GM19043 (cell line): ENCODE measurements at regions not wholly inside any gene's neighbourhood (a gene's known extent, or its start where the extent isn't known, plus 50 kb on each side); places are given as distances from the start of the nearest gene placed in this dataset.
"Not testable (repeated sequence)": the region's sequence is repeated elsewhere in the genome, so short reads cannot be mapped to it uniquely, and the experiment has no call there.

Source experiments
- ATAC-seq: cut with Tn5 transposase; IDR thresholded peaks from one replicate; pipeline ENCODE4 v1.9.1; 2021; ENCODE audit warnings: low read depth; ENCODE audit not compliant: unreplicated experiment

- no peak for ATAC-seq
Measured at GRCh38 chr3:191518861-191519260, 57.9 kb downstream of the PYDC2 start.

GRCh38 chr3:191521055-191521454 lies 60.1 kb downstream of the PYDC2 start:
- no peak for ATAC-seq

- no peak for ATAC-seq
Measured at GRCh38 chr3:191523148-191523547, 62.2 kb downstream of the PYDC2 start.

DNA sequence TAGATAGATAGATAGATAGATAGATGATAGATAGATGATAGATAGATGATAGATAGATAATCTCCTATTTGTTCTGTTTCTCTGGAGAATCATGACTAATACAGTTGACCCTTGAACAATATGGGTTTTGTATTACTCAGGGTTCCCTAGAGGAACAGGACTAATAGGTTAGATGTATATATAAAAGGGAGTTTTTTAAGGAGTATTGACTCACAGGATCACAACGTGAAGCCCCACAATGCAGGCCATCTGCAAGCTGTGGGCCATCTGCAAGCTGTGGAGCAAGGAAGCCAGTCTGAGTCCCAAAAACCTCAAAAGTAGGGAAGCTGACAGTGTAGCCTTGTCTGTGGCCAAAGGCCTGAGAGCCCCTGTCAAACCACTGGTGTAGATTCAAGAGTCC lies 67.6 kb downstream of the PYDC2 start:
- no peak for ATAC-seq

GRCh38 chr3:191529992-191530391 lies 69.0 kb downstream of the PYDC2 start:
- ATAC-seq = no peak

- no peak for ATAC-seq
Measured at GRCh38 chr3:191531434-191531972, 70.5 kb downstream of the PYDC2 start.

- no peak for ATAC-seq
Measured at GRCh38 chr3:191543018-191543417, 82.1 kb downstream of the PYDC2 start.

DNA sequence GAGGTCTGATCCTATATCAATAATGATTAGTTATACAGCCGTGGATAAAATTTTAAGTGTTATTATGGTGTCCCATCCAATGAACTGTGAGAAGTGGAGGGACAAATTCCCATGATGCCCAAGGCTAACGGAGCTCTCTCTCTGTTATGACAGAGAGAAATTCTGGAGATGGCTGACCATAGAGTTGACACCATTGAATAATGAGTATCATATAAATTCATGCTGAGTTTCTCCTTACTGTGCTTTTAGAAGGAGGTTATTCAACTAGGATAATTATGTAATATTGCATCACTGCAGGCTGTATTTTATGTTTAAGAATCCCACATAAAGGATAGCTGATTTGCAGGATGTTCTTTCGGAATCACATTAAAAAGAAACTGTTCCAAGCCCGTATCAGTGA lies 82.9 kb downstream of the PYDC2 start:
- ATAC-seq = no peak

DNA sequence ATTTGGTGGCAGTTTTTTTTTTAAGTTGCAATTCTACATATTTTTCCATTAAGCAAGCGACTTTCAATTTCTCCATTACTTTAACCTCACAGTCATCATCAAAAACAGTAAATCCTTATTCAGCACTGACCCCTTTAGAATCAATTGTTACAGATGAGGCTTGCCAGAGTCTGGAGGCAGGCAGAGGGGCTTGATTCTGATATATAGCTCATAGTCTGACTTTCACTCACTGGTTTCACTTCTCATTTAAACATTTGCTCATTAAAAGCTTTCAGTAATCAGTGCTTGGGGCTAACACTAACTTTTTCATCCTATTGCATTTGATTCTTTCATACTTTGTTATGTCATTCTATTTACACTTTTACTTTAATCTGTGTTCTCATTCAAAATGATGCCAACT lies 88.4 kb downstream of the PYDC2 start:
- ATAC-seq = no peak

DNA sequence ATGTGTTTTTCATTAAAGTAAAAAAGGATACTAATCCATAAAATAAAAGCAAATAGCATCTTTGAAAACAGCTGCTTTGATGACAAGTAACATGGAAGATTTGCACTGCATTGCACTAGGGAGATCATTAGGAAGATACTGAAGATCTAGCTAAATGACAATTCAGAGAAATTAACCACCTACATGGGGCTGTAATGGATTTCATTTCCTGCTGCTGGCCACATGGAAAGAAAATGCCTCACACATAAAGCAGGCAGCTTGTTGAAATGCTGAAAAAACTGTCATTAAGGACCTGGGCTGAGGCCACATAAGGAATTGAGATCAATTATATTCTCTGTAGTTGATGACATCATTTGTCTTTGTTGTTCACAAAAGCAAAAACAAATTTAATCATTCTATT lies 94.1 kb downstream of the PYDC2 start:
- no peak for ATAC-seq

- no peak for ATAC-seq
Measured at GRCh38 chr3:191557322-191557721, 96.4 kb downstream of the PYDC2 start.

GRCh38 chr3:191563722-191564121 lies 102.8 kb downstream of the PYDC2 start:
- no peak for ATAC-seq

DNA sequence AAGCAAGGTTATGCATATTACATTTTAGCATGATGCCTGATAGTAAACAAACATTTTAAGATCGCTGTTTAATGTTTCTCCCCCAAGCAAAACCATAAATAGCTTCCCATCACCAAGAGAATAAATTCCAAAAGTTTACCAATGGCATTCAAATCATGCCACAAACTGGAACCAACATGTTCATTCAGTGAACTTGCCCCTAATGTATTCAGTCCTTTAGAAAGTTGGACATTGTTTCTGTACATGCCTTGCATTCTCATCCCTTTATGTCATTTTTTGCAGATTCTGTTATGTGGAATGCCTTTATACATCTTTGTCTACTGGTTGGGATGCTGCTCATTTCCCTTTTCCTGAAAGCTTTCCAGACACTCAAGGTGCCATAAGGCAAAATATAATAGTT lies 105.5 kb downstream of the PYDC2 start:
- no peak for ATAC-seq

DNA sequence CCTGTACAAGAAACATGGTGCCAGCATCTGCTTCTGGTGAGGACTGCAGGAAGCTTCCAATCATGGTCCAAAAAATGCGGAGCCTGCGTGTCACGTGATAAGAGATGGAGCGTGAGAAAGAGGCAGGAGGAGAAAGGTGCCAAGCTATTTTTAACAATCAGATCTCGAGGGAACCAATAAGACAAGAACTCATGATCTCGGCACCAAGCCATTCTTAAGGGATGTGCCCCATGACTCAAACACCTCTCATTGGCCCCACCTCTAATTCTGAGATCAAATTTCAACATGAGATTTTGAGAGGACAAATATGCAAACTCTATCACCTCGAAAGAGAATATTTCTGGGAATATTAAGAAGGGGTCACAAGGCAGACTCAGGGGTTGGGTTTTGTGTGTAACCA lies 107.2 kb downstream of the PYDC2 start:
- no peak for ATAC-seq

GRCh38 chr3:191592105-191592504 lies 131.1 kb downstream of the PYDC2 start:
- no peak for ATAC-seq

GRCh38 chr3:191593486-191593885 lies 132.5 kb downstream of the PYDC2 start:
- no peak for ATAC-seq

GRCh38 chr3:191615511-191615910 lies 154.5 kb downstream of the PYDC2 start:
- not testable (repeated sequence) for ATAC-seq

- ATAC-seq = no peak
Measured at GRCh38 chr3:191624299-191624698, 163.3 kb downstream of the PYDC2 start.

- no peak for ATAC-seq
Measured at GRCh38 chr3:191627064-191627463, 166.1 kb downstream of the PYDC2 start.

GRCh38 chr3:191628571-191628970 lies 167.6 kb downstream of the PYDC2 start:
- ATAC-seq = no peak

GRCh38 chr3:191631496-191631895 lies 170.5 kb downstream of the PYDC2 start:
- no peak for ATAC-seq

DNA sequence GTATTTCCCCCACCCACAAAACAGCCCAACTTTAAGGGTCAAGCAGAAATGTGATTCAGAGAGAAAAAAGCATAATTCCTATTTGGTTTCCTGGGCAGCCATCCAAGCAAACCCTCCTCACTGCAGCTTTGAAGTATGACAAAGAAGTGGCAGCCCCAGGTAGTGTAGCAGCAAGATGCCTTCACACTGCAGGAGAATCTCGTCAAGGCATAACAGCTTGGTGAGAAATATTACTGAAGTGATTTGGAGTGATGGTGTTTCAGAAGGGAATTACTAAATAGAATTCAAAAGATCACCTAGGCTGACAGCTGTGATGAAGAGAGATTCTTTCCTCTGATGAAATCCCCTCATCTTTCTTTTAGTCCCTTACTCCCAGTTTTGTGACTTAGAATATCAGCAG lies 173.9 kb downstream of the PYDC2 start:
- no peak for ATAC-seq

- no peak for ATAC-seq
Measured at GRCh38 chr3:191637611-191638010, 176.6 kb downstream of the PYDC2 start.
